Fibroblast of skin of right biceps (primary cell): ENCODE measurements at regions not wholly inside any gene's neighbourhood (a gene's known extent, or its start where the extent isn't known, plus 50 kb on each side); places are given as distances from the start of the nearest gene placed in this dataset.

ENCODE experiments used
- DNase-seq: peaks from one replicate; pipeline ENCODE4 v3.0.0-alpha.2; 2013

GRCh38 chr4:129422277-129422676 is 326.3 kb downstream of the C4orf33 start:
- no peak for DNase-seq

GRCh38 chr4:129428454-129428853 is 332.5 kb downstream of the C4orf33 start:
- no peak for DNase-seq

GRCh38 chr4:129429581-129430320 is 333.8 kb downstream of the C4orf33 start:
- DNase-seq = peak; percentile 2

GRCh38 chr4:129437347-129437746 is 341.4 kb downstream of the C4orf33 start:
- no peak for DNase-seq

- DNase-seq = no peak
These were observed 342.6 kb downstream of the C4orf33 start for GRCh38 chr4:129438456-129438981.

- no peak for DNase-seq
These were observed 350.1 kb downstream of the C4orf33 start for GRCh38 chr4:129446074-129446473.

- no peak for DNase-seq
These were observed 357.7 kb downstream of the C4orf33 start for GRCh38 chr4:129453524-129454200.

GRCh38 chr4:129455482-129455881 is 359.5 kb downstream of the C4orf33 start:
- no peak for DNase-seq

GRCh38 chr4:129468624-129469023 is 372.7 kb downstream of the C4orf33 start:
- no peak for DNase-seq

- DNase-seq = no peak
These were observed 378.7 kb downstream of the C4orf33 start for GRCh38 chr4:129474698-129475097.

GRCh38 chr4:129481107-129481506 is 385.2 kb downstream of the C4orf33 start:
- no peak for DNase-seq

GRCh38 chr4:129488427-129488826 is 392.5 kb downstream of the C4orf33 start:
- no peak for DNase-seq

- no peak for DNase-seq
These were observed 394.6 kb downstream of the C4orf33 start for GRCh38 chr4:129490516-129490915.

- DNase-seq = no peak
These were observed 402.7 kb downstream of the C4orf33 start for GRCh38 chr4:129498626-129499025.

- DNase-seq = no peak
These were observed 418.9 kb downstream of the C4orf33 start for GRCh38 chr4:129514852-129515251.

GRCh38 chr4:129515356-129515755 is 419.4 kb downstream of the C4orf33 start:
- DNase-seq = no peak

GRCh38 chr4:129526812-129527211 is 430.9 kb downstream of the C4orf33 start:
- peak; percentile 3 for DNase-seq

GRCh38 chr4:129531253-129531652 is 435.3 kb downstream of the C4orf33 start:
- DNase-seq = no peak

GRCh38 chr4:129532573-129532972 is 436.6 kb downstream of the C4orf33 start:
- DNase-seq = no peak

GRCh38 chr4:129543299-129543698 is 447.3 kb downstream of the C4orf33 start:
- no peak for DNase-seq

- peak; percentile 26 for DNase-seq
These were observed 449.8 kb downstream of the C4orf33 start for GRCh38 chr4:129545599-129546278.

GRCh38 chr4:129546531-129546930 is 450.6 kb downstream of the C4orf33 start:
- DNase-seq = no peak

- no peak for DNase-seq
These were observed 454.4 kb downstream of the C4orf33 start for GRCh38 chr4:129550281-129550785.
